Breast epithelium (tissue), 3 donors: ENCODE measurements at regions not wholly inside any gene's neighbourhood (a gene's known extent, or its start where the extent isn't known, plus 50 kb on each side); places are given as distances from the start of the nearest gene placed in this dataset.

Source experiments
- CTCF ChIP-seq, 3 donors: fragments of 450-650 bp; IDR thresholded peaks; one replicate each; pipeline ENCODE4 v1.5.1; 2016 to 2017; ENCODE audit warnings: antibody characterized with exemption in 3 of 3, mild to moderate bottlenecking in 3 of 3, moderate library complexity in 3 of 3
- POLR2A ChIP-seq: fragments of 450-650 bp; IDR thresholded peaks from one replicate; pipeline ENCODE4 v1.6.1; 2016; ENCODE audit warnings: antibody characterized with exemption, mild to moderate bottlenecking, moderate library complexity
- POLR2AphosphoS5 ChIP-seq, 3 donors: sonication (generic); formaldehyde crosslinking; IDR thresholded peaks; one replicate each; pipeline ENCODE4 v1.6.1; 2017; ENCODE audit warnings: antibody characterized with exemption in 3 of 3

DNA sequence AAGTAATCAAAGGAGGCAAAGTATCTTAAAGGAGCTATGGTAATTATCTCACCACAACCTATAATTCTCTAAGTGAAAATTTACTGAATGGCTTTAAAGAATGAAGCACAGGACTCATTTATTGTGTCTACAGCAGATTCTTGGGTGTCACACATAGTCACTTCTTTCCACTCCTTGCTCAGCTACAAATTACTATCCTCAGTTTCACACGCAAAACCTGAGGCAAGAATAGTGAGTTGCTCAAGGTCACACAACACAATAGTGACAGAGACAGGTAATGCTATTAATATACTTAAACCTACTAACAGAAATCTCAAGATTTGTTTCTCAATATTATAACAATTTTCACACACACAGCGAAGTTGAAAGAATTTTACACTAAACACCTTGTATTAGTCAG, 120.9 kb upstream of the STK32A start:
- TF ChIP-seq POLR2AphosphoS5 (IDR thresholded peaks at IDR 0.05) (no peak), CTCF (IDR thresholded peaks at IDR 0.05) (no peak), POLR2A (no peak)
